Inflammatory macrophage treated with lipopolysaccharide for 1 hour (primary cell): ENCODE measurements at regions not wholly inside any gene's neighbourhood (a gene's known extent, or its start where the extent isn't known, plus 50 kb on each side); places are given as distances from the start of the nearest gene placed in this dataset.
"Not testable (repeated sequence)": the region's sequence is repeated elsewhere in the genome, so short reads cannot be mapped to it uniquely, and the experiment has no call there.

ENCODE experiments used
- DNase-seq, 2 donors: peaks; one replicate each; pipeline ENCODE4 v3.0.0-alpha.2; 2020 to 2022

GRCh38 chr20:60785301-60785700 lies 466.8 kb upstream of the CDH4 start:
- DNase-seq = no peak

- no peak for DNase-seq
These were observed 466.3 kb upstream of the CDH4 start for GRCh38 chr20:60785785-60786184.

- DNase-seq = no peak
These were observed 465.3 kb upstream of the CDH4 start for GRCh38 chr20:60786686-60787217.

- DNase-seq = no peak
These were observed 464.8 kb upstream of the CDH4 start for GRCh38 chr20:60787276-60787675.

- DNase-seq = no peak
These were observed 464.0 kb upstream of the CDH4 start for GRCh38 chr20:60788070-60788469.

GRCh38 chr20:60789399-60789798 lies 462.7 kb upstream of the CDH4 start:
- no peak for DNase-seq

- DNase-seq = not testable (repeated sequence)
These were observed 461.7 kb upstream of the CDH4 start for GRCh38 chr20:60790339-60790738.

GRCh38 chr20:60791823-60792222 lies 460.2 kb upstream of the CDH4 start:
- no peak for DNase-seq

- DNase-seq = no peak
These were observed 459.1 kb upstream of the CDH4 start for GRCh38 chr20:60792941-60793340.

- no peak for DNase-seq
These were observed 457.4 kb upstream of the CDH4 start for GRCh38 chr20:60794674-60795073.

GRCh38 chr20:60795651-60796050 lies 456.4 kb upstream of the CDH4 start:
- no peak for DNase-seq

- DNase-seq = no peak
These were observed 451.9 kb upstream of the CDH4 start for GRCh38 chr20:60800185-60800584.

GRCh38 chr20:60802676-60803075 lies 449.4 kb upstream of the CDH4 start:
- no peak for DNase-seq

GRCh38 chr20:60803335-60804055 lies 448.6 kb upstream of the CDH4 start:
- no peak for DNase-seq

- DNase-seq = no peak
These were observed 447.7 kb upstream of the CDH4 start for GRCh38 chr20:60804240-60804917.

GRCh38 chr20:60804918-60805630 lies 447.0 kb upstream of the CDH4 start:
- no peak for DNase-seq

GRCh38 chr20:60806354-60806753 lies 445.7 kb upstream of the CDH4 start:
- no peak for DNase-seq

- no peak for DNase-seq
These were observed 445.2 kb upstream of the CDH4 start for GRCh38 chr20:60806824-60807223.

GRCh38 chr20:60808003-60808672 lies 443.9 kb upstream of the CDH4 start:
- DNase-seq = no peak

GRCh38 chr20:60808701-60809100 lies 443.4 kb upstream of the CDH4 start:
- no peak for DNase-seq

GRCh38 chr20:60810561-60810960 lies 441.5 kb upstream of the CDH4 start:
- DNase-seq = no peak

GRCh38 chr20:60812561-60812960 lies 439.5 kb upstream of the CDH4 start:
- DNase-seq = no peak

- no peak for DNase-seq
These were observed 439.0 kb upstream of the CDH4 start for GRCh38 chr20:60813066-60813465.
